Iris pigment epithelial cell (primary cell): ENCODE measurements at regions not wholly inside any gene's neighbourhood (a gene's known extent, or its start where the extent isn't known, plus 50 kb on each side); places are given as distances from the start of the nearest gene placed in this dataset.

Source experiments
- DNase-seq: peaks from one replicate; pipeline ENCODE4 v3.0.0-alpha.2; 2011; ENCODE audit warnings: low read depth

DNA sequence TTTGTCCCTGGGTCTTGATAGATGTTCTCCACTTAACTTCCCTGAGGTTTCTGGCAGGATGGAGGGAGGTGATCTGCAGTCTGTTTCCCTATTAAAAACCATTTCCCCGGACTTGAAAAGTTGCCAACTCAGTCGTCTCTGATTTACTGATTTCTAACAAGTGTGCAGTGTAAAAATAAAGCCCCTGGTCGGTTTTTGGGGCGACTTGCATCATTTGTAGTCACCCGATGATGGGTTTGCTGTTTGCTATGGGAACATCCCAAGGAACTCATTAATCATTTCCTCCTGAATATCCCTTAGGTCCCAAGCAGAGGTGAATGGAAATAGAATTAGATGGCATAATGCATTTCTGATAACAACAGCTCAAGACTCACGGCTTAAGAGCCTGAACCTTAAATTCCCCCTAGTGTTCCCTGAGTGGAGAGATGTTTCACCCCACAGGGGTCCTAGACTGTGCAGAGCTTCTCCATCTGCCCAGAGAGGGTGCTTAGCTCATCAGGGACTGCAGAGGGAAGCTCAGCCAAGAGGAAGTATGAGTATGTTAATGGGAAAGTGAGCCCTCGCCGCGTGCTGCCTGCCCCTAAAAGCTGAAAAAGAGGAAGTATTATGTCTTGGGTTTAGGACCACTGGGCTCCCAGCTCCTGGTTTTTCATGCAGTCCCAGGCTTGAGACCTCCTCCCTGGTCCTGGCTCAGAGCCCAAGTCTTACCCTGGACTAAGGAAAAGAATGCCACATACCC is 115.1 kb upstream of the DAP start:
- no peak for DNase-seq

DNA sequence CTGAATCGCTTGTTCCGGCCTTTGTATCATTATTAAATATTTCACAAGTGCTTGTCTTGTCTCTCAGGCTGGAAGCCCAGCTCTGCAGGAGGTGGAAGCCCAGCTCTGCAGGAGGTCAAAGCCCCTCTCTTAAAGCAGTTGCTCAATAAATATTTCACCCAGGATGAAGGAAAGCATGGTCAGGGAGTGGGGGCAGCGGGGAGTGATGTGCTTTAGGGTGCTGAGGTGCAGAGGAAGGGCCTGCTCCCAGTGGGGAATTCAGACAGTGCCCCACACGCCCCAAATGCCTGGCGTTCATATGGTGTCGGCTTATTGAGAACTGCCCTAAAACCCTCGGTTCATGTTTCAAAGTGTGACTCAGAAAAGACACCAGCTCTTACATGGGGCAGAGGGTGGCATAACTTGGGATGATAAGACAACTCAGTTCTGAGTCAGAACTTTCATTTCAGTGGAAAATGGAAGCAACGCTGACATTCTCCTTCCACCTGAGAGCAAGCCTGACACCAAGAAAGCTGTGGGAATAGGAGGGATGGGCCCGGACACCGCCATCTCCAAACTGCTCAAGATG is 114.3 kb upstream of the DAP start:
- peak; percentile 45 for DNase-seq

DNA sequence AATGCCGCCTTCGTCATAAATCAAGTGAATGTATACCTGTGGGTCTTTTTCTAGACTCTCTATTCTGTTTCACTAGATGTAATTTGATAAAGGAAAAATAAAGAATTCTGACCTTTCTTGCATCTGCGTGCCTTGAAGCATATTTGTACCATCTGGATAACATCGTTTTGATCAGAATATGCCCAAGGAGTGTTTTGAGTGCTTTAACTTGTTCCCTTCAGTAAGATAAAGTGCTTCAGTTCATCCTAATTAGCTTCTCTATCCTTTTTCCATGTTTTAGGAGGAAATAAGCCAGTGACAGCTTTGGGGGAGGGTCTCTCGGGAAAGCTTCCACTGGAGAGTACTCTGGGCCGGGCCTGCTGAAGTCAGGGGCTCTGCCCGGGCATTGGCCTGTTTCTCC is 113.5 kb upstream of the DAP start:
- DNase-seq, result no peak

- no peak for DNase-seq
Observed at GRCh38 chr5:10870791-10871190, 109.8 kb upstream of the DAP start.

DNA sequence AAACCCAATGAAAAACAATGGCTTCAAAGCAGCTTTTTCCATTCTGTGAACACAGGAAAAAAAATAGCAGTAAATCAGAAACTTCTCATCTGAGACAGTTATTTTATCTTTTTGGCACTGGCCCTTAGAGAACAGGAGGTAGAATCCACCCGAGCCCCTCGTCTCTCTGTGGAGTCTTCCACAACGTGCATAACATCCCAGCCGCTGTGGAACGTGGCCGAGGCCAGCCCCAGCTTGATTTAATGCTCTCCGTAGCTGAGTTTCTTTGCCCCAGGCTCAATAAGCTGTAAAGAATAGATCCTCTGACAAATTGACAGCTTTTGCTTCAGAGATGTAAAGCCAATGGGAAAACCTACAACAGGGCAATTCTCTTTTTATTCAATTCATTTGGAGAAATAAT is 107.9 kb upstream of the DAP start:
- DNase-seq, result no peak

DNA sequence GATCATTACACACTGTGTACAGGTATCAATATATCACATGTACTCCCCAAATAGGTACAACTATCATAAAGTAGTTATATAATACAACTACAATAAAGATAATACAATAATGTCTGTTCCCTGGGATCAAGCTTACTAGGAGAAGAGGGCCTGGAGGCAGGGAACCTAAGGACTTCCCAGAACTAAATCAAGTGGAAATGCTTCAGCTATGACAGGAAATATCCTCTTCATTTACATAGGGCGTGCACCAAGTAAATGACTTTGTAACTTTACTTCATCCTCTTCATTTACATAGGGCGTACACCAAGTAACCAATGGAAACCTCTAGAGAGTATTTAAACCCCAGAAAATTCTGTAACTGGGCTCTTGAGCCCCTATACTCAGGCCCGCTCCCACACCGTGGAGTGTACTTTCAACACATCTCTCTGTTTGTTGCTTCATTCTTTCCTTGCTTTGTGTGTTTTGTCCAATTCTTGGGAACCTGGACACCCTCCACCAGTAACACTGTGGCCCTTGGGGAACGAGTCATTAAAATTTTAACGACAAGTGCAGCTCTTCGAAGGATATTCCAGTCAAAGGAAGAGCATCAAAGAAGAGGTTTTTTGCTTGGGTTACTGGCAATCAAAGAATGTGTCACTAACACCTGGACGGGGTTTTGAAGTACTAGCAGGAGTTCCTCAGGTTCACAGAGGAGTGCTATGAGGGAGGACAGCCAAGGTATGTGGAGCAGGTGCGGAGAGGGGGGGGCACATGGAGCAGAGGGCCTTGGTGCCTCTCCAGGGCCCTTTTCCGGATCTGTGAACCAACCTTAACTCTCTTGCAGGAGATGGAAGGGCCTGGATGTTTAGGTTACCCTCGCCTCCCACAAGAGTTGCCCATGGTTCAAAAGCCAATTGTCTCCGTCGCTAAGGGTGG is 106.6 kb upstream of the DAP start:
- no peak for DNase-seq

DNA sequence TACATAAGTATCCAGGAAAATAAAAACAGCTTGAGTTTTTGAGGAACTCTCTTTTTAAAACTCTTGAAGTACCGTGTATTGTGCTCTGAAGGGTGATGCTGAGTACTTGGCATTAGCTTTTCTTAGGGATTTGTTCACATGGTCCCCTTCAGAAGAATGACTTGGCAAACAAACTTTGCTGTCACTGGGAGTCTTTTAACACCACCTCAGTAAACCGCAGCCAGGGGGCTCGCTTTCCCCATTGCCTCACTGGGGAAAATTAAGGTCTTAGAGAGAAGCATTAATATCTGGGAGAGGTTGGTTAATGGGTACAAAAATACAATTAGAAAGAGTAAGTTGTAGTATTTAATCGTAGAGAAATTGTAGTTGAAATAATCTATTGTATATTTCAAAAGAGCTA is 105.9 kb upstream of the DAP start:
- no peak for DNase-seq

GRCh38 chr5:10863763-10864383 is 102.8 kb upstream of the DAP start:
- DNase-seq, result peak; percentile 50

- DNase-seq, result no peak
Observed at GRCh38 chr5:10862085-10862484, 101.1 kb upstream of the DAP start.

GRCh38 chr5:10861423-10861790 is 100.4 kb upstream of the DAP start:
- no peak for DNase-seq

- DNase-seq, result peak; percentile 71
Observed at GRCh38 chr5:10860645-10861422, 99.8 kb upstream of the DAP start.

- no peak for DNase-seq
Observed at GRCh38 chr5:10860196-10860543, 99.1 kb upstream of the DAP start.

- DNase-seq, result no peak
Observed at GRCh38 chr5:10859393-10860195, 98.6 kb upstream of the DAP start.

GRCh38 chr5:10858945-10859344 is 97.9 kb upstream of the DAP start:
- no peak for DNase-seq

DNA sequence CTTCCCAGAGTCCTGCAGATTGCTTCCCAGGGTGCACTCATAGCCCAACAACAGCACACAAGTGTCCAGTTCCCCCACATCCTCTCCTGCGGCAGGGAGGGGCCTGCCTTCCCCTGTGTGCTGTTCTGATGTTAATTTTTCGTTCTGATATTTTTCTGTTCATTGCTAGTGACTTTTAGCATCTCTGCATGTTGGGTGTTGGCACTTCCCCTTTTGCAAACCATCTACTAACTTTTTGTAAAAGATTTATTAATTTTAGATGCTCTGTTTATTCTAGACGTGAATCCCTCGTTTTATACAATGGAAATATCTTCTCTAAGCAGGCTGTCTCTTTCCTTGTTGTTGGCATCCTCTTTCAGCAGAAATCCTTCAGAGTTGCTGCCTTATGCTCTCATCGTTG is 97.3 kb upstream of the DAP start:
- no peak for DNase-seq

DNA sequence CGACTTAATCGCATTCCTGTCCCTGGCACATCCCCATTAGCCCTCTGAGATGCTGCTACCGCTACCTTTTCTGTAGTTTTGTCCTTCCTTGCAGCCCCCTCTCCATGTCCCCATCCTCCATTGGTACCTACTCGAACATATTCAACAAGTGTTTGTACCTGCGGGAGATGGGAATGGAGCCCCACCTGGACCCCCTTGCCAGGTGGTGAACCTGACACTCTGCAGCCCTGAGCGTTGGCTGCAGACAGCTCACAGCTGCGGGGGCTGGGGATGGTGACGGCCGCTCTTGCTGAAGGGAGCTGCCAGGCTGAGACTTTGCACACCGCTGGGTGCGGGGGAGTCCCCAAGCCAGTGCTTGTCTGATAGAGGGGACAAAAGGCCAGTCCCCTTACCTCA is 96.3 kb upstream of the DAP start:
- no peak for DNase-seq

GRCh38 chr5:10856683-10857337 is 95.8 kb upstream of the DAP start:
- DNase-seq, result peak; percentile 85

- DNase-seq, result no peak
Observed at GRCh38 chr5:10856071-10856470, 95.0 kb upstream of the DAP start.

GRCh38 chr5:10854506-10855277 is 93.7 kb upstream of the DAP start:
- DNase-seq, result no peak

- DNase-seq, result no peak
Observed at GRCh38 chr5:10853154-10853553, 92.1 kb upstream of the DAP start.
